Endothelial cell of umbilical vein (primary cell): ENCODE measurements at regions not wholly inside any gene's neighbourhood (a gene's known extent, or its start where the extent isn't known, plus 50 kb on each side); places are given as distances from the start of the nearest gene placed in this dataset.

ENCODE experiments used
- BruUV-seq: library from RNA; stranded (reverse); fragments of 400-500 nt; replicated peaks from 2 replicates; lab custom pipeline; 2021; lab: Mats Ljungman, UMichigan
- CTCF ChIA-PET: fragments of 300-600, 350-600 bp; sonication (Branson Sonifier 250); formaldehyde crosslinking; loops from one replicate; lab custom pipeline; 2021; ENCODE audit warnings: antibody characterized with exemption, inconsistent platforms; lab: Charles Lee
- POLR2A ChIA-PET: fragments of 300-600, 350-600 bp; sonication (Branson Sonifier 250); formaldehyde crosslinking; loops from one replicate; lab custom pipeline; 2021; ENCODE audit warnings: antibody characterized with exemption, inconsistent platforms; lab: Charles Lee
- DNase-seq: peaks from one replicate; pipeline ENCODE4 v3.0.0-alpha.2; 2011; ENCODE audit warnings: low read depth, low spot score
- FAIRE-seq: peaks from 2 replicates; lab custom pipeline; 2011; peaks lifted over from hg19 to GRCh38; lab: Jason Lieb, UNC
- H2AFZ ChIP-seq: 2 replicates; pipeline ENCODE4 v1.6.0; 2012; ENCODE audit warnings: low read depth, low read length, control low read depth, inconsistent platforms
- H3K27ac ChIP-seq: 2 replicates; pipeline ENCODE4 v1.5.1; 2011; ENCODE audit warnings: low read depth, mild to moderate bottlenecking, control low read depth, low read length, moderate library complexity; ENCODE audit not compliant: insufficient read depth
- H3K27me3 ChIP-seq, 2 experiments: 2 replicates each; pipeline versions ENCODE4 v1.6.0 to v1.6.1; 2011; ENCODE audit warnings: low read length in 2 of 2, mixed read lengths in 1 of 2; ENCODE audit not compliant: control insufficient read depth in 2 of 2, insufficient read depth in 2 of 2
- H3K36me3 ChIP-seq, 2 experiments: 2 replicates in 1 of 2; 3 replicates in 1 of 2; pipeline ENCODE4 v1.5.1; 2011; ENCODE audit warnings: low read length in 2 of 2, mild to moderate bottlenecking in 1 of 2, moderate library complexity in 1 of 2; ENCODE audit not compliant: control insufficient read depth in 2 of 2, insufficient read depth in 2 of 2; ENCODE audit errors: extremely low read depth in 1 of 2
- H3K4me1 ChIP-seq: 3 replicates; pipeline ENCODE4 v1.5.1; 2011; ENCODE audit warnings: mild to moderate bottlenecking, low read length; ENCODE audit not compliant: control insufficient read depth, insufficient read depth; ENCODE audit errors: extremely low read depth
- H3K4me2 ChIP-seq: 2 replicates; pipeline ENCODE4 v1.6.1; 2011; ENCODE audit warnings: low read length, control low read depth, mixed read lengths; ENCODE audit not compliant: insufficient read depth
- H3K4me3 ChIP-seq, 3 experiments: fragments of 200-600 bp in 1 of 3; sonication (generic), shearing (Covaris generic) in 1 of 3; replicated peaks in 1 of 3; 2 replicates each; pipeline ENCODE4 v1.5.1; 2011 to 2016; ENCODE audit warnings: control low read depth in 3 of 3, low read length in 3 of 3, mild to moderate bottlenecking in 2 of 3, inconsistent platforms in 1 of 3, low read depth in 1 of 3, moderate library complexity in 1 of 3; ENCODE audit not compliant: insufficient read depth in 1 of 3
- H3K79me2 ChIP-seq: 2 replicates; pipeline ENCODE4 v1.6.0; 2012; ENCODE audit warnings: low read length, inconsistent platforms; ENCODE audit not compliant: control insufficient read depth, insufficient read depth
- H3K9ac ChIP-seq: replicated peaks from 2 replicates; pipeline ENCODE3; 2011; ENCODE audit warnings: low read length, control low read depth; ENCODE audit not compliant: insufficient read depth; ENCODE audit errors: extremely low read depth
- H3K9me1 ChIP-seq: replicated peaks from 3 replicates; pipeline ENCODE4 v1.6.0; 2011; ENCODE audit warnings: mild to moderate bottlenecking, low read length; ENCODE audit not compliant: control insufficient read depth, insufficient read depth; ENCODE audit errors: extremely low read depth
- H3K9me3 ChIP-seq: replicated peaks from 2 replicates; pipeline ENCODE4 v1.5.1; 2012; ENCODE audit warnings: low read length, inconsistent platforms; ENCODE audit not compliant: control insufficient read depth, insufficient read depth
- H4K20me1 ChIP-seq: replicated peaks from 2 replicates; pipeline ENCODE3; 2011; ENCODE audit warnings: mild to moderate bottlenecking, low read length; ENCODE audit not compliant: control insufficient read depth, insufficient read depth; ENCODE audit errors: extremely low read depth
- CTCF ChIP-seq, 2 donors: IDR thresholded peaks; 1 replicate in 1 of 2; 2 replicates in 1 of 2; pipeline ENCODE4 v1.5.1; 2011; ENCODE audit warnings: low read length in 2 of 2, mild to moderate bottlenecking in 2 of 2, moderate library complexity in 2 of 2, control low read depth in 1 of 2, inconsistent platforms in 1 of 2, low read depth in 1 of 2; ENCODE audit not compliant: insufficient read depth in 1 of 2; ENCODE audit errors: extremely low read depth in 1 of 2
- EZH2 ChIP-seq: IDR thresholded peaks from 2 replicates; pipeline ENCODE4 v1.6.1; 2012; ENCODE audit warnings: borderline replicate concordance, low read depth, mild to moderate bottlenecking, moderate library complexity, low read length, inconsistent platforms; ENCODE audit not compliant: severe bottlenecking
- FOS ChIP-seq: IDR thresholded peaks from 2 replicates; pipeline ENCODE4 v1.6.1; 2011; ENCODE audit warnings: mild to moderate bottlenecking, low read length, moderate library complexity, borderline replicate concordance; ENCODE audit not compliant: insufficient read depth
- GATA2 ChIP-seq: IDR thresholded peaks from 2 replicates; pipeline ENCODE4 v1.7.0; 2011; ENCODE audit warnings: low read depth, mild to moderate bottlenecking, moderate library complexity, mixed read lengths, low read length; ENCODE audit not compliant: insufficient read length, insufficient read depth
- JUN ChIP-seq: IDR thresholded peaks from 2 replicates; pipeline ENCODE4 v1.6.1; 2011; ENCODE audit warnings: borderline replicate concordance, low read depth; ENCODE audit not compliant: insufficient read length, insufficient read depth
- MAX ChIP-seq: IDR thresholded peaks from 2 replicates; pipeline ENCODE4 v1.6.1; 2011; ENCODE audit not compliant: insufficient read depth, insufficient read length
- MYC ChIP-seq: IDR thresholded peaks from one replicate; pipeline ENCODE4 v1.6.1; 2011; ENCODE audit warnings: mild to moderate bottlenecking, low read depth, low read length
- POLR2A ChIP-seq: IDR thresholded peaks from 2 replicates; pipeline ENCODE4 v1.6.1; 2012; ENCODE audit warnings: low read depth, mild to moderate bottlenecking, control low read depth, low read length
- POLR2AphosphoS5 ChIP-seq: IDR thresholded peaks from 2 replicates; pipeline ENCODE4 v1.6.1; 2012; ENCODE audit warnings: low read depth, mild to moderate bottlenecking, control low read depth, low read length, moderate library complexity; ENCODE audit not compliant: insufficient read depth
- dilution Hi-C: fragments of 300-500 bp; cut with MboI; formaldehyde crosslinking; loops from one replicate; pipeline ENCODE4 v1.15.0; 2019; ENCODE audit warnings: low sequenced_read_pairs; ENCODE audit not compliant: extremely low pct_ligation_motif_present
- intact Hi-C: fragments of 100-400 bp; cut with micrococcal nuclease; formaldehyde crosslinking; loops from one replicate; pipeline ENCODE4 v1.10.0; 2022

GRCh38 chr9:119044806-119045205, 324.4 kb downstream of the BRINP1 start:
- Histone ChIP-seq H3K9me3 (peaks cover 2% of the 10 kb centered on the region), H3K4me2 (no peak overlapping the region), H3K4me1 (no peaks in the 10 kb centered on the region), H3K36me3 (no peaks in the 10 kb centered on the region), H2AFZ (no peak overlapping the region), H3K9ac (no peak overlapping the region), H3K27ac (no peak overlapping the region), H3K9me1 (no peaks in the 10 kb centered on the region), H3K79me2 (no peaks in the 10 kb centered on the region), H4K20me1 (no peaks in the 10 kb centered on the region), H3K27me3 (no peaks in the 10 kb centered on the region), H3K4me3 (no peak overlapping the region)
- intact Hi-C loops: no loop called here
- DNase-seq: no peak
- TF ChIP-seq FOS (no peak), POLR2A (no peak), CTCF (IDR thresholded peaks at IDR 0.05; ENCODE audit: extremely low read depth in 1 of 2, insufficient read depth in 1 of 2, low read depth in 1 of 2, low read length in 2 of 2) (no peak), MAX (no peak), POLR2AphosphoS5 (no peak), EZH2 (no peak), GATA2 (no peak), MYC (no peak), JUN (no peak)
- dilution Hi-C loops: no loop called here
- FAIRE-seq: no peak
- POLR2A ChIA-PET: no interaction called here
- CTCF ChIA-PET: no interaction called here
- BruUV-seq: no TSS peak
